Neural cell (in vitro differentiated cells): ENCODE measurements at regions not wholly inside any gene's neighbourhood (a gene's known extent, or its start where the extent isn't known, plus 50 kb on each side); places are given as distances from the start of the nearest gene placed in this dataset.

Source experiments
- H2AFZ ChIP-seq: fragments of 200-600, 300-800 bp; sonication (generic), shearing (Covaris generic); 2 replicates; pipeline ENCODE4 v1.6.0; 2014; ENCODE audit warnings: low read depth, mild to moderate bottlenecking, antibody characterized with exemption, low read length, moderate library complexity
- H3F3A ChIP-seq: fragments of 200-600 bp; shearing (Covaris generic); 2 replicates; pipeline ENCODE4 v1.6.1; 2016; ENCODE audit warnings: mild to moderate bottlenecking, moderate library complexity, mixed read lengths, antibody characterized with exemption, low read length; ENCODE audit not compliant: insufficient read depth, poor library complexity, severe bottlenecking
- H3K27ac ChIP-seq: fragments of 200-600, 300-800 bp; sonication (generic), shearing (Covaris generic); 2 replicates; pipeline ENCODE4 v1.5.1; 2014; ENCODE audit warnings: mild to moderate bottlenecking, low read length, moderate library complexity
- H3K27me3 ChIP-seq: fragments of 300-800, 200-600 bp; sonication (generic), shearing (Covaris generic); 2 replicates; pipeline ENCODE4 v1.6.0; 2014; ENCODE audit warnings: mild to moderate bottlenecking, low read depth, low read length, moderate library complexity; ENCODE audit not compliant: insufficient read depth
- H3K36me3 ChIP-seq: fragments of 300-800, 200-600 bp; sonication (generic), shearing (Covaris generic); 2 replicates; pipeline ENCODE4 v1.5.1; 2014; ENCODE audit warnings: mild to moderate bottlenecking, antibody characterized with exemption, low read length, moderate library complexity; ENCODE audit not compliant: insufficient read depth
- H3K4me2 ChIP-seq: fragments of 300-800, 200-600 bp; sonication (generic), shearing (Covaris generic); 2 replicates; pipeline ENCODE4 v1.6.0; 2014; ENCODE audit warnings: mild to moderate bottlenecking, low read length
- H3K4me3 ChIP-seq: fragments of 300-800, 200-600 bp; sonication (generic), shearing (Covaris generic); 2 replicates; pipeline ENCODE4 v1.5.1; 2014; ENCODE audit warnings: mild to moderate bottlenecking, low read length, moderate library complexity
- H3K79me2 ChIP-seq: fragments of 200-600 bp; shearing (Covaris generic); replicated peaks from 2 replicates; pipeline ENCODE4 v1.6.0; 2014; ENCODE audit warnings: mild to moderate bottlenecking, low read length, moderate library complexity; ENCODE audit not compliant: insufficient read depth
- H3K9ac ChIP-seq: fragments of 300-800, 200-600 bp; sonication (generic), shearing (Covaris generic); 2 replicates; pipeline ENCODE4 v1.6.1; 2016; ENCODE audit warnings: mild to moderate bottlenecking, low read length, mixed read lengths
- H3K9me2 ChIP-seq: fragments of 200-600 bp; shearing (Covaris generic); 2 replicates; pipeline ENCODE4 v1.6.1; 2016; ENCODE audit warnings: mild to moderate bottlenecking, low read length, mixed read lengths; ENCODE audit not compliant: insufficient read depth
- H3K9me3 ChIP-seq: fragments of 200-600, 300-800 bp; sonication (generic), shearing (Covaris generic); 2 replicates; pipeline ENCODE4 v1.6.1; 2016; ENCODE audit warnings: mild to moderate bottlenecking, mixed run types, low read length, moderate library complexity, mixed read lengths
- H4K20me1 ChIP-seq: fragments of 200-600 bp; shearing (Covaris generic); 2 replicates; pipeline ENCODE4 v1.6.1; 2016; ENCODE audit warnings: mild to moderate bottlenecking, mixed run types; ENCODE audit not compliant: insufficient read depth
- EP300 ChIP-seq: fragments of 450-650 bp; conservative IDR thresholded peaks from 2 replicates; pipeline ENCODE4 v1.6.1; 2014; ENCODE audit warnings: antibody characterized with exemption, mild to moderate bottlenecking, moderate library complexity; ENCODE audit not compliant: poor library complexity, severe bottlenecking
- EZH2 ChIP-seq: fragments of 200-600, 300-800 bp; shearing (Covaris generic), sonication (generic); IDR thresholded peaks from 2 replicates; pipeline ENCODE4 v1.6.1; 2014; ENCODE audit warnings: antibody characterized with exemption, low read length, borderline replicate concordance, mild to moderate bottlenecking; ENCODE audit not compliant: insufficient read depth, poor library complexity, severe bottlenecking
- MXI1 ChIP-seq: fragments of 450-650 bp; conservative IDR thresholded peaks from 2 replicates; pipeline ENCODE4 v1.6.1; 2014; ENCODE audit warnings: antibody characterized with exemption, mild to moderate bottlenecking; ENCODE audit not compliant: poor library complexity, severe bottlenecking
- POLR2AphosphoS5 ChIP-seq: IDR thresholded peaks from 2 replicates; pipeline ENCODE4 v1.6.1; 2012
- RAD21 ChIP-seq: fragments of 450-650 bp; conservative IDR thresholded peaks from 2 replicates; pipeline ENCODE4 v1.6.1; 2014; ENCODE audit warnings: antibody characterized with exemption, mild to moderate bottlenecking, moderate library complexity
- SMC3 ChIP-seq: fragments of 450-650 bp; conservative IDR thresholded peaks from 2 replicates; pipeline ENCODE4 v1.6.1; 2014; ENCODE audit warnings: antibody characterized with exemption, mild to moderate bottlenecking, moderate library complexity; ENCODE audit not compliant: poor library complexity
- TAF1 ChIP-seq: IDR thresholded peaks from 2 replicates; pipeline ENCODE4 v1.6.1; 2012; ENCODE audit warnings: low read depth
- TF ChIP-seq, protein P1 (sequence below): fragments of 450-650 bp; IDR thresholded peaks from 2 replicates; pipeline ENCODE4 v1.5.1; 2014; ENCODE audit warnings: antibody characterized with exemption, mild to moderate bottlenecking, moderate library complexity; ENCODE audit not compliant: poor library complexity, severe bottlenecking
- TF ChIP-seq, protein P2 (sequence below): IDR thresholded peaks from 2 replicates; pipeline ENCODE4 v1.6.1; 2012; ENCODE audit warnings: borderline replicate concordance

DNA sequence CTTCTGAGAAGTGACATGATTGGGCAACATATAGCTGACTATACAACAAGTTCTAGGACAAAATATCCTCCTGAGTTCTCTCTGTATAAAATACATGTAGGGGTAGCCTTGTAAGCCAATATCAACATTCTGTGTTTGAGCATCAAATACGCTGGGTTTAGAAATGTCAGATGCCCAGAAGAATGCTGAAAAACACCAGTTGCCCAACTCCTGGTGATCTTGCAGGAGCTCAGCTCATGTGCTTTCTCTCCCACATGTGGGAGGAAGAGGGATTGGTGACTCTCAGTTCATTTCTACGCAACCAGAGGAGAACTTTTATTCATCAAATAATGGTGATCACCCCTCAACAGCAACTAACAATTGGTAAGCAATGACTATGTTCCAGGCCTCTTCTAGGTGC lies 810.9 kb upstream of the ACO1 start:
- Histone ChIP-seq H3K36me3 (no peaks in the 10 kb centered on the region), H3K27me3 (no peaks in the 10 kb centered on the region), H3K9me3 (no peaks in the 10 kb centered on the region), H3F3A (no peaks in the 10 kb centered on the region), H3K4me3 (no peak overlapping the region), H3K9ac (no peak overlapping the region), H2AFZ (no peak overlapping the region), H3K27ac (no peak overlapping the region), H3K9me2 (no peaks in the 10 kb centered on the region), H4K20me1 (no peaks in the 10 kb centered on the region), H3K79me2 (no peaks in the 10 kb centered on the region), H3K4me2 (no peak overlapping the region)
- TF ChIP-seq, protein P1, sequence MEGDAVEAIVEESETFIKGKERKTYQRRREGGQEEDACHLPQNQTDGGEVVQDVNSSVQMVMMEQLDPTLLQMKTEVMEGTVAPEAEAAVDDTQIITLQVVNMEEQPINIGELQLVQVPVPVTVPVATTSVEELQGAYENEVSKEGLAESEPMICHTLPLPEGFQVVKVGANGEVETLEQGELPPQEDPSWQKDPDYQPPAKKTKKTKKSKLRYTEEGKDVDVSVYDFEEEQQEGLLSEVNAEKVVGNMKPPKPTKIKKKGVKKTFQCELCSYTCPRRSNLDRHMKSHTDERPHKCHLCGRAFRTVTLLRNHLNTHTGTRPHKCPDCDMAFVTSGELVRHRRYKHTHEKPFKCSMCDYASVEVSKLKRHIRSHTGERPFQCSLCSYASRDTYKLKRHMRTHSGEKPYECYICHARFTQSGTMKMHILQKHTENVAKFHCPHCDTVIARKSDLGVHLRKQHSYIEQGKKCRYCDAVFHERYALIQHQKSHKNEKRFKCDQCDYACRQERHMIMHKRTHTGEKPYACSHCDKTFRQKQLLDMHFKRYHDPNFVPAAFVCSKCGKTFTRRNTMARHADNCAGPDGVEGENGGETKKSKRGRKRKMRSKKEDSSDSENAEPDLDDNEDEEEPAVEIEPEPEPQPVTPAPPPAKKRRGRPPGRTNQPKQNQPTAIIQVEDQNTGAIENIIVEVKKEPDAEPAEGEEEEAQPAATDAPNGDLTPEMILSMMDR, result no peak
- no peak for TF ChIP-seq TAF1
- TF ChIP-seq, protein P2, sequence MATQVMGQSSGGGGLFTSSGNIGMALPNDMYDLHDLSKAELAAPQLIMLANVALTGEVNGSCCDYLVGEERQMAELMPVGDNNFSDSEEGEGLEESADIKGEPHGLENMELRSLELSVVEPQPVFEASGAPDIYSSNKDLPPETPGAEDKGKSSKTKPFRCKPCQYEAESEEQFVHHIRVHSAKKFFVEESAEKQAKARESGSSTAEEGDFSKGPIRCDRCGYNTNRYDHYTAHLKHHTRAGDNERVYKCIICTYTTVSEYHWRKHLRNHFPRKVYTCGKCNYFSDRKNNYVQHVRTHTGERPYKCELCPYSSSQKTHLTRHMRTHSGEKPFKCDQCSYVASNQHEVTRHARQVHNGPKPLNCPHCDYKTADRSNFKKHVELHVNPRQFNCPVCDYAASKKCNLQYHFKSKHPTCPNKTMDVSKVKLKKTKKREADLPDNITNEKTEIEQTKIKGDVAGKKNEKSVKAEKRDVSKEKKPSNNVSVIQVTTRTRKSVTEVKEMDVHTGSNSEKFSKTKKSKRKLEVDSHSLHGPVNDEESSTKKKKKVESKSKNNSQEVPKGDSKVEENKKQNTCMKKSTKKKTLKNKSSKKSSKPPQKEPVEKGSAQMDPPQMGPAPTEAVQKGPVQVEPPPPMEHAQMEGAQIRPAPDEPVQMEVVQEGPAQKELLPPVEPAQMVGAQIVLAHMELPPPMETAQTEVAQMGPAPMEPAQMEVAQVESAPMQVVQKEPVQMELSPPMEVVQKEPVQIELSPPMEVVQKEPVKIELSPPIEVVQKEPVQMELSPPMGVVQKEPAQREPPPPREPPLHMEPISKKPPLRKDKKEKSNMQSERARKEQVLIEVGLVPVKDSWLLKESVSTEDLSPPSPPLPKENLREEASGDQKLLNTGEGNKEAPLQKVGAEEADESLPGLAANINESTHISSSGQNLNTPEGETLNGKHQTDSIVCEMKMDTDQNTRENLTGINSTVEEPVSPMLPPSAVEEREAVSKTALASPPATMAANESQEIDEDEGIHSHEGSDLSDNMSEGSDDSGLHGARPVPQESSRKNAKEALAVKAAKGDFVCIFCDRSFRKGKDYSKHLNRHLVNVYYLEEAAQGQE, result no peak
- no peak for TF ChIP-seq EP300
- no peak for TF ChIP-seq POLR2AphosphoS5
- TF ChIP-seq EZH2, result no peak
- no peak for TF ChIP-seq RAD21
- TF ChIP-seq SMC3, result no peak
- TF ChIP-seq MXI1, result no peak

- no peak overlapping the region for H3K9ac ChIP-seq
- no peak overlapping the region for H2AFZ ChIP-seq
Observed at GRCh38 chr9:31574006-31574765, 810.3 kb upstream of the ACO1 start.

More at GRCh38 chr9:31574006-31574765, 810.3 kb upstream of the ACO1 start:
- Histone ChIP-seq H3K4me3 (no peak overlapping the region), H4K20me1 (no peaks in the 10 kb centered on the region), H3K27ac (no peak overlapping the region), H3K27me3 (no peaks in the 10 kb centered on the region), H3F3A (no peaks in the 10 kb centered on the region), H3K36me3 (no peaks in the 10 kb centered on the region), H3K9me3 (no peaks in the 10 kb centered on the region), H3K79me2 (no peaks in the 10 kb centered on the region), H3K4me2 (no peak overlapping the region), H3K9me2 (no peaks in the 10 kb centered on the region)
- no peak for TF ChIP-seq SMC3
- TF ChIP-seq POLR2AphosphoS5, result no peak
- no peak for TF ChIP-seq MXI1
- TF ChIP-seq EP300, result no peak
- TF ChIP-seq, protein P2, result no peak
